Activated CD8-positive, alpha-beta memory T cell treated with anti-CD3 and anti-CD28 coated beads, Interleukin-2, amount 50 U/mL, for 48 hours (primary cell): ENCODE measurements at regions not wholly inside any gene's neighbourhood (a gene's known extent, or its start where the extent isn't known, plus 50 kb on each side); places are given as distances from the start of the nearest gene placed in this dataset.
"Not testable (repeated sequence)": the region's sequence is repeated elsewhere in the genome, so short reads cannot be mapped to it uniquely, and the experiment has no call there.

ENCODE experiments used
- DNase-seq: peaks from one replicate; pipeline ENCODE4 v3.0.0-alpha.2; 2020

DNA sequence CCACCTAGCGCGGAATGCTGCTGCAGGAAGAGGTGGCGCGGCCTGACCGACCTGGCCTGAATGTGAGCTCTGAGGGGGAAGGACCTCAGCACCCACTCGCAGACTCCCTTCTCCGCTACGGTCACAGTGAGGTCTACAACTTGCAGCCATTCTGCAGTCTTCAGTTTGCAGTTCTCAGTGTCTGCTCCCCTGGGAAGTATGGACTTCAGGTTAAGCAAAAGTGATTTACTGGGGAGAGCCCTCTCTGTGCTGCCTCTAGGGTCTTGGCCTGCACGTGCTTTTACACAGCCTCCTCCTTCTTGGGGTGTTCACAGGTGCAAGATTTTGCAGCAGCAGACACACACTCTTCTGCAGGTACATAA is 296.0 kb downstream of the OMA1 start:
- DNase-seq, result no peak

DNA sequence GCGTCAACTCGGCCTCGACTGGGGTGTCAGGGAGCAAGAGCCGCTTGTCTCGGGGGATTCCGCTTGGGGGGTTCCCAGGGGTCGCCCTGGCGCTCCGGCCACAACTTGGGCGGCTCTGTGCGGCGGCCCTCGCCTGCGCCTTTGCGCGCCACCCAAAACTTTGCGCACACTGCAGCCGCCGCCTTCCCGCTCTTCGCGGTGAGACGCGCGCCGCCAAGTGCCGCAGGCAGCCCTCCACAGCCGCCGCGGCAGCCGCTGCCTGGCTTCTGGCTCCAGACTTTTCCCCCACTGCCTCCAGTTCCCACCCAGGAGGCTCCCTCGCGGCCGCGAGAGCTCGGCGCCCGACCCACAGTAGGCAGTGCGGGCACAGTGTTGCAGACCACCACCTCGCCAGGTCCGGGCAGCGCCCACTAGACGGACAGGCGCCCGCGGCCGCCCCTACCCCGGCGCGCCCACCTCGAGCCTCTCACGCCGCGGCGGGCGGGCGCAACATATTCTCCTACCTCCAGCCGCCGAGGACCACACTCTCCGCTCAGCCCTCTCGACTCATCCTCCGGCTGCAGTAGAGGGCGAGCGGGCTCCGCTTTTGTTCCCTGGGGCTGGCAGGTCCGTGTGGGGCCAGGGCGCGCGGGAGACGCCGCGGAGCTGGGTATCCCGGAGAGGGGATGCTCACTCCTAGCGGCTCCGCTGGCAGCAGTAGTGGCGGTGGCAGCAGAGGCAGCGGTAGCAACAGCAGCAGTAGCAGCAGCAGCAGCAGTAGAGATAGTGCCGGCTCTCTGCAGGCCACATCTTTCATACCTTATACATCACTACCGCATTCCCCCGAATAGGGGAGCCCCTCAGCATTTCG is 296.6 kb downstream of the OMA1 start:
- peak; percentile 50 for DNase-seq

DNA sequence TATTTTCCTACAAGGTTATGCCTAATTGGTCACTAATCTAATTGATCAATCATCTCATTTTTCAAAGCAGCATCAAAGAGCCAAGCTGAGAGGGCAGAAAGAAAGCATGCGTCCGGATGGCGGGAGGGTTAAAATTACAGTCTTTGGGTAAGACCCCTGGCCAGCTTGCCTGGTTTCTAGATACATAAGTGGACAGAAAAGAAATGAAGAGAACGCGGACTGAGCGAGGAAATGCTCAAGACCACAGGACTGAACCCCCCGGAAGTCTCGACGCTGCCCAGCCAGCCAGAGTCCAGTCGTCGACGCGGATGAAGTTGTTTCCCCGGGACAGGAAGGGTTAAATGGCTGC is 297.2 kb downstream of the OMA1 start:
- DNase-seq, result no peak

DNA sequence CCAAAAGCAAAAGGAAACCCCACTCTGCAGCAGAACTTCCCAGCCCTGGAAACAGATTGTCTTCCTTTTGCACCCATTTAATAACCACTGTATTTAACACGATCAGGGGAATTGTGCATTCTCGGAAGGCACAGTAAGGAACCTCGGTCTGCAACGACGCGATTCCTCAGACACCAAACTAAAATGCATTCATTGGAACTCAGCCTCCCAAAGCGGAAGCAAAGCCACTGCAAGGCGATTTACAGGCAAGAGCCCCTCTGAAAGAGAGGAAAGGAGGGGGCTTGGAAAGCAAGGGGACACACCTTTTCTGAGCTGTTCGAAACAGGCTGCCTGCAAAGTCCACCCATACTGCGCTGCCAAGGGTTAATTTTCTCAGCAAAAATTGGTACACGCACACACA is 297.7 kb downstream of the OMA1 start:
- no peak for DNase-seq

DNA sequence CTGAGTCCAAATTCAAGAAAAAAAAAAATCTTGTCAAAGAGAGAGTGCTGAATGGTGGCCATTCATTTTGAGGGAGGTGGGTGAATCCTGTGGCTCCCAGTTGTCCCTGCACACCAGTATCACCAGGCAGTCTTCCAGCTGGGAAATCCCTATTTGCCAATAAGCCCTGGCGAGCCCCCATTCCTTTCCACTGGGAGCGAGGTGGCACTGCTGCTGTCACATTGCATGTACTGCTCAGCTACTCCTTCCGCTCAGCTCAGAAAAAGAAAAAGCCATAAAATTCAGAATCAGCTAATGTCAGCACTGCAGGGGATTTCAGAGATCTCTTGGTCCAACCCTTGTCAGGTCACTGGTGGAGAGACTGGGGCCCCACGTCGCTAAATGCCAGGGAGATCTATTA is 298.5 kb downstream of the OMA1 start:
- DNase-seq, result no peak

DNA sequence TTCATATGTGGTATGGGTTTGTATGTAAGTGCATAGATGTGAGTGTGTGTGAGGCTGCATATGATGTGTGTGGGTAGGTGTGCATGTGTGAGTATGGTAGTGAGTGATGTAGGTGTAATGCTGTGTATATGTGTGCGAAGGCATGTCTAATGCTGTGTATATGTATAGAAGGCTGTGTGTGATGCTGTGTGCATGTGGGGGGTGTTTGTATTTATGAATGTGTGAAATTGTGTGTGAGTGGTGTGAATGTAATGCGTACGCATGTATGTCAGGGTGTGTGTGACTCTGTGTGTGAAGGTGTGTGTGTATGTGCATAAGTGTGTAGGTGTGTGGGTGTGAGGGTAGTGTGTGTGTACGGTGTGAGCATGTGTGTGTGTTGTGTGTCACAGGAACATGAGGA is 300.0 kb downstream of the OMA1 start:
- no peak for DNase-seq

DNA sequence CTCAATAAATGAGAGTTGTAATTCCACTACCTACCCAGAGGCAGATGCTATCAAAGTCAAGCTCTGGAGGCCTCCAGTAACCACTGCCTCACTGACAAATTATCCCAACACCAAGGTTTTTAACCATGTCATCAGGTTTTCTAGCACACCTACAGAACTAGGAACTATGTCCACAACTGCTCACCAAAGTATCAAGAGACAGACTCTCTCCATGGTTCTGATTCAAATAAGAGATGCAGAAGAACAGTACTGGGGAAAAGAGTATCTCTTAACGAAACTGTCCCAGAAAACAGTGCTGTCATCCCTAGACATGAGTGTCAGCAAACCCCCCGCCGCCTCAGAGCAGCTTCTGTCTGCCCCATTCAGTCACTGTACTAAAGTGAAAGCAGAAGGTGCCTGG is 301.7 kb downstream of the OMA1 start:
- no peak for DNase-seq

DNA sequence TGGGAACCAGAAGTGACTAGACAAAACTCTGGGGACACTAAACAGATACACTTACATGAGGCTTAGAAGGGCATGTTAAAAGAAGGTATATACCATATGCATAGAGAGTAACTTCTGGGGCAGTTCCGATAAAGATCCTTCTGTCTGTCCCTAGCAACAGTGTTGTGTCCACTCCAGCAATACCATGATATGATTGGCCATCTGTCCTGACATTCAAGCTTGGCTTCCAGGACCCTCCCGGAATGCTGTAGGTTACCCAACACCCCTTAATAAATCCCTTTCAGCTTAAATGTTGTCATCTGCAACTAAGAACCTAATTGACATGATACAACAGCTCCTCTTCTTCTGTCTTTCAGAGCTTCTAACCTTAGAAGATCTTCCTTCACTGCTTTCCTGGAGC is 307.7 kb downstream of the OMA1 start:
- no peak for DNase-seq

DNA sequence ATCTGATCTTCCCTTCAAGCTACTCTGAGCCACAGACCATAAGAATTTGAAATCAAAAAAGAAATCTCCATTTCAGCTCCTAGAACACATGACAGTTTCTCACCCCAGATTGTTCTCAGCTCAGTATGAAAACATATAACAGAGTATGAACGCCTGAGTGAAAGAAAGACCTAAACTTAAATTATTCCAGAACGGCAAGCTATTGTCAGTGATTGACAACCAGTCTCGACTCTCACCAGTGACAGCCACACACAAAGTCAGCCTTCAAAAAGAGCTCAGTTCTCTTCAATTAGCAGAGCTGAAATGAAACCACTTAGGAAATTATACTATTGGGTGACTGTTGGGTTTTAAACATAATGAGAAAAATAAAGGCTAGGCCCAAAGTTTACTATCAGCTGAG is 312.8 kb downstream of the OMA1 start:
- no peak for DNase-seq

DNA sequence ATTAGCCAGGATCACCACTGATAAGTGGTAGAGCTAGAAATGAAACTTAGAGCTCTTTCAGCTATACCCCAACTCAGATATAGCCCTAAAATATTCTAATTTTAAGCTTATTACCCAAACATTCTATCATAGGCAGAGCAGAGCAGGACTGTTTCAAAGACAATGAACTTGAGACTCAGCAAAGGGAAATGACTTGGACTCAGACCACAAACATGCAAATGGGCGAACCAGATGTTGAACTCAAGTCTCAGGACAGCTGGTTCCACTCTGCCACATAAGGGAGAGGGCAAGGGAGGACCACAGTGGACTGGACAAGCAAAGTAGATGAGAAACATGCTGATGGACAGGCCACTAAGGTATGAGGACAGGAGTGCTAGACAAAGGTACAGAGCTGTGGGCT is 315.3 kb downstream of the OMA1 start:
- DNase-seq, result no peak

DNA sequence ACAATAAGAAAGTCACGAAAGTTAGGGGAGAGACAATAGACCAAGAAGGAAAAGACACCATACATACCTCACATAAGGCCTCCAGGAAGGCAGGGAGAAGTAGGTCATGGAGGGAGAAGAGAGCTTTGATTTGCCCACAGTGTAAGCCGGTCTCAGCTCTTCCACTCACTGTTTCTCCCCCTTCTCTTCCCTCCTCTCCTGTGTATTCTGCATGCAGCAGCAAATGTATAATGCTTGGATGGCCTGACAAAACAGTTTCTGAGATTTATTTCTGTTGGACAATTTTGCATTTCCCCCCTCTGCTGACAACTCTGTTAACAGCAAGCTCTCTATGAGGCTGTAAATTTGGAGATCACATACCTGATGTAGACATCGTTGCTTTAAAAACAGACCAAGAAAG is 318.9 kb downstream of the OMA1 start:
- DNase-seq, result no peak

DNA sequence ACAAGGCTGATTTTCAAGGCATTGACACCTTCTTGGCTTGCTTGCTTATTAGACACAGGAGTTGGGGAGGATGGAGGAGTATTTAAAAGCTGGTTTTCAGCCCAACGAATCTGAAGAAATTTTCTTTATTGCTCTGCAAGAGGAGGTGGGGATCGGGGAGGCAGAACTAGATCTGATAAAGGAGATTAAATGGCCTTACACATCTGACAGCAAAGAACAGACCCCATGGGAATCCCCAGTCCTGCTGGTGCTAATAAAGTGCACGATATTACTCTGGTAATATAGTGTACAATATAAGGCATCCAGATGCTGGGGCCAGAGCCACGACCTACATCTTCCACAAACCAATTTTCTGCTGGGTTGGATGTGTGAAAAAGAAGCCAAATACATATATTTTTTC is 323.0 kb downstream of the OMA1 start:
- no peak for DNase-seq

DNA sequence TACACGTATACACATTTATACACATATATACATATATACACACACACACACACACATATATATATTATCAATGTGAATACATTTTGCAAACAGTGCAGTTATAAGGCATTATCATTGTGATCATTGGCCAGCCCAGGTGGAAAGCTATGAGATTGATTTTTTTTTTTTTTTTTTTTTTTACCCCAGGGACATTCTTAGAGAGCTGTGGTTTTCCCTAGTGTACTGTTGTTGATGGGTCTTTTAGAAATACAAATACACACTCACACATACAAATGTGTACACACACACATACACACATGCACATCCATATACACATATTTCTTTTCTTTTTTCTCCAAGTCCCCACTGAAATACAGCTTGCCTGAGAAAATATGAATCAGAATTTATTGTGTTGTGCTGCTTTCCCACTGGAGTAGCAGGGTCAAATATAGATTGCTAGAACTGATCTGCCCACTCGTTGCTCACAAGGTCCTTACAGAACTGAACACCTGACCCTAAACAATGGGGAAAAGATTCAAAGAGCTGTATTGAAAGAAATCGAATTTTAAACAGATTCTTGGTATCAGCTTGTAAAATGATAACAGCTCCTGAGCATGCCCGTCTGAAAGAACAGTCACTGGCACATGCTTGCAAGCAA is 325.6 kb downstream of the OMA1 start:
- DNase-seq, result no peak

DNA sequence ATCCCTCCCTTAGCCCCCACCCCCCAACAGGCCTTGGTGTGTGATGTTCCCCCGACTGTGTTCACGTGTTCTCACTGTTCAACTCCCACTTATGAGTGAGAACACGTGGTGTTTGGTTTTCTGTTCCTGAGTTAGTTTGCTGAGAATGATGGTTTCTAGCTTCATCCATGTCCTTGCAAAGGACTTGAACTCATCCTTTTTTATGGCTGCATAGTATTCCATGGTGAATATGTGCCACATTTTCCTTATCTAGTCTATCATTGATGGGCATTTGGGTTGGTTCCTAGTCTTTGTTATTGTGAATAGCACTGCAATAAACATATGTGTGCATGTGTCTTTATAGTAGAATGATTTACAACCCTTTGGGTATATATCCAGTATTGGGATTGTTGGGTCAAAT is 330.4 kb downstream of the OMA1 start:
- DNase-seq, result not testable (repeated sequence)

DNA sequence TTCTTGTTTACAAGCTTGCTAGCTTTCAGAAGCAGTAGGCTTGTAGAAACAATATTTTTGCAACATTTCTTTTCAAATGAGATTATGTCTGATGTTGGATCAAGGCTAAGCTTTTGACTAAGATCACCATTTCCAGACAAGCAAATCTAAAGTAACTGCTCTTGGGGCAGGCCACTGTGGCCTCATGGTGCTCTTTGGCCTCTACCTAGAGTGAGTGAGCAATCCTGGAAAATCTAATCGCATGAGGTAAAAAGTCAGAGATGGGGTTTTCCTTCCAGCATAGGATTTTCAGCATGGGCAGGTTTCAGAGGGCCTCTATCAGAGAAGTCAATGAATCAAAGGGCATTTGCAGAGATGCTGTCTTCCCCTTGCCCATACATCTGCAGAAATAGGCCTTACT is 331.9 kb downstream of the OMA1 start:
- no peak for DNase-seq

DNA sequence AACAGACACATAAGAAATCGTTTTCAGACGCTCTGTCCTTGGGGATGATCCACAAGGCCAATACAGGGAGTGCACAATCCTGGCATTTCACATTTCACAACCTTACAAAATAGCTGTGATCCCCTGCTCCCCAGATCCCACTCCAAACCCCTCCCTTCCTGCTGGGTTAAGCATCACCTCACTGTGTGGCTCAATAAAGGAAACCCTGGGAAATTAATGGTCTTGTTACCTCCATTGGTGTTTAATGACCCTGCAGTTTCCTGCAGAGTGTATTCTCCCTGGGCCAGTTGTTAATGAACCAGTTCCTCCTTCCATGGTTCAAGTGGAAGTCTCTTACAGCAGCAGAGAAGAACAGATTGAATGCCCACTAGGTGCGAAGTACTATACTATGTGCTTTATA is 334.7 kb downstream of the OMA1 start:
- no peak for DNase-seq

DNA sequence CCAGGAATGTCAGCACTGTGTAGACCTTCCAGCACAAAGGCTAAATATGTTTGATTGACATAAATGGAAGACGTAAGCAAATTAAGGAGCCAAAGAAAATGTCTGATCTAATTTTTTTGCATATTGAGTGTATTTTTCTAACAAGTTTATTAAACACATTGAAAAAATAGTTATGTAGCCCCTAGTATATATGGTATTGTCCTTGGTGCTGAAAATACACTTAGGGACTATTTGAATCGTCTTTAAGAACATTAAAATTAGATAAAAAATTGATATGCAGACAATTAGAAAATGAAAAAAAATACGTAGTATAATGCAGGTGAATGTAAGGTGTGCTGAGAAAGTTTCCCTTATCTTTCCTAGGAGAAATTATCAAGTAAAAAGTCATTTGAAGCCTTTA is 337.0 kb downstream of the OMA1 start:
- DNase-seq, result no peak

DNA sequence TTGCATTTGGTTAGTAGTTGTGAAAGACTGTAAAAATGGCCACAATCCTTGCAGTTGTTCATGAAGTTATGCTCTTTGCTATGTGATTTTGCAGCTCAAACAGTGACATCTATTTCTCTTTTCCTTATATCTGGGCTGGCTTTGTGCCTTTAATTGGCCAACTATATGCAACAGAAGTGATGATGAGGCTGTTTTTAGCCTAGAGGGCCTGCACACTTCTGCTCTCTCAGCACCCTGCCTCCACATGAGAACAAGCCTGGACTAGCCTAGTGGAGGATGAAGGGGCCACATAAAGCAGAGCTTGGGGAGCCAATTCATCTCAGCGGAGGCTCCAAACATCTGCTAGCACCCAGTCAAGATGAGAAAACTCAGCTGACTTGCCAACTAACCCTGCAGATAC is 339.8 kb downstream of the OMA1 start:
- DNase-seq, result no peak

DNA sequence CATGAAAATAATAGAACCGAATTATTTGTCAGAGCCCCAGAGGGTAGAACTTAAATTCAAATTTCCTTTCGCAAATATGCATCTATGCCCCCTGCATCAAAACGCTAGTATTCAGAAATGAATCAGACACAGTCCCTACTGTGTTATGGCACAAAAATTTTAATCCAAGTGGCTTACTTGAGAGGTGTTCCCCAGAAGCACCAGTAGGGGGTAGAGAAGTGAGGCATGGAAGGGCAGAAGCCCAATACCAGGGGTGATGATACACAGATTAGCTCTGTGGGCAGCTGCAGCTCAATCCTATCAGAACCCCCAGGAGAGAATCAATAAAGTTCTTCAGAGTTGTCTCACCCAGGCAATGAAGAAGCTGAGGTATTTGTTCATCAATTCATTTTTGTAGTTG is 342.2 kb downstream of the OMA1 start:
- no peak for DNase-seq

DNA sequence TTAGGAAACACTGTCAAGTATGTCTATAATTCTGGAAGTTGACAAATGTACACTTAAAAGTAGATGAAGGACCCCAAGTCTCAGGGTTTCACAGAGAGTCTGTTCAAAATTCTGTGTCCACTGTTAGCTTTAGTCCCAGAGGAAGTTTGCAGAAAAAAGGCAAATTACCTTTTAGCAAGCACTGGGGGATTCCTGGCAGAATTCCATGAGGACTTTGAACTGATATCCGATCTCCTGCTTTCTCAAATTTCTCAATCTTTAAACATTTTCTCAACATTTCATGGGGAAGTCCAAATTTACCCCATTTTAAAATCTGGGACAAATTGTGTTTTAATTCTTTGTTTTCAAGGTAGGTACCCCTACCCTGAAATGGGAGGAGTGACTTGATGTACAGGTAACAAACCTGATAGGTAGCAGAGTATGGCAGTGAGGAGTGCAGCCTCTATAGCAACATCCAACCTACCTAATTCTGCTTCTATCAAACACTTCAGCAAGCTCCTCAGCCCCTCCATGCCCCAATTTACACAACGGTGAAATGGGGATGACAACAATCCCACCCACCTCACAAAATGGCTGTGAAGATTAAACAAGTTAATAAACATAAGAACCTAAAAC is 344.9 kb downstream of the OMA1 start:
- DNase-seq, result no peak

DNA sequence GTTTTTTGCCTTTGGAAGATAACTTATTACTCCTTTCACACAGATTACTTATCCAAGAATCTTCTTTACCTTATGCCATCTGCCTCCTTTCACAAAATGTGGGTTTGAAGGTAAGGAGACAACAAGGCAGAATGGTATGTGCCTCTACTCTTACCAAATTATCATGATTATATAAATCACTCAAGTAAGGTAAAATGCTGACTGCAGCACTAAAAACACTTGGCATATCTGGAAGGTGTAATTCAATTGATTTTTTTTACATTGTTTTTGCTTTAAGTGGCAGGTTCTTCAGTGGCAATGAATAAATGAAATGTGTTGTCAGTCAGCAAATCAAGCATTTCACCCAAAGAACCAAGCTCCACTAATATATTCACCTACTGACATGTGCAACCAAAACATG is 346.1 kb downstream of the OMA1 start:
- no peak for DNase-seq

DNA sequence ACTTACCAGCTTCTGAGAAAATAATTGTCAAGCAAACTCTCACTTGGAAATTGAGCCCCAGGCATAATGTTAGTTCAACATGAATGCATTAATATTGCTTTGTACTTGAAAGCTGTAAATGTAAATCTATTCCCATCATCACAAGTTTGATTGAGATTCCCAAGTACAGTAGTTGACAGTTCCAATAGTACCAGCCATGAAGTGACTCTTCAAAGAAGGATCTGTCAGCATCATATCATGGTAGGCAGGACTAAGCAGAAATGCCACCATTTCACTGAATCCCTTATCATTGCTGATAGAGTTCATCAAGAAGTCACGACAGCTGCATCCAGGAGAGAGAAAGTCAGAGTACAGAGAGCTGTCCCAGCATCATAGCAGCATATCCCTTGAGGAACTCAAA is 348.7 kb downstream of the OMA1 start:
- DNase-seq, result no peak

DNA sequence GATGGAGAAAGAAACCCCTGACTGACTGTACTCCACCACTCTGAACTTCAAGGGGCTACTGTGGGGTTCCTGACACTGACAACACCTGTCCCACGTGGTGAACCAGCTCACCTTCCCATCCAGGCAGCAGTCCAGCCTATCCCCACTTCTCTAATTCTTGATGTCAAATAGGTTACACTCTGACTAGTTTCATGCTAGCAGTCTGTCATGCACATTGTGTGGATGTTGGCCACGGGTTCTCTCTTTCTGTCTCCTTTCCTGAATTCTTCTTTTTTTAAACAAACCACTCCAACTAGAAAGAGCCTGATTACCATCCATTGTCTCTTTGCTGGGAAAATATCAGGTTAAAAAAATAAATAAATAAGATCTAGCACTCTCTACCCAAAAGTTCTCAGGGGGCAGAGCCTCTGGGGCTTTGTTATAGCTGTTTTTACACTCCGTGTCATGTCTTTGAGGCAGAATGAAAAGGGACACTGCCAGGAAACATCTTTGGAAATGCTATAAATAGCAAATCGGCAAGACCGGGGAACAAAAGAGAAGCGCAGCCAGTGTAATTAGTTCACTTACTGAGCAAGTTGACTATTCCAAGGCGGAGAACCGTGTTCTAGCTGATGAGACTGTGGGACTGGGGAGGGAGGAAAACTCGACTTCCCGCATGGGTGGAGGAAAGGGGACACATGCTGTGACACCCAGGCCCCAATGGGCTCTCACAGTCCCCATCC is 356.1 kb downstream of the OMA1 start:
- DNase-seq, result no peak

DNA sequence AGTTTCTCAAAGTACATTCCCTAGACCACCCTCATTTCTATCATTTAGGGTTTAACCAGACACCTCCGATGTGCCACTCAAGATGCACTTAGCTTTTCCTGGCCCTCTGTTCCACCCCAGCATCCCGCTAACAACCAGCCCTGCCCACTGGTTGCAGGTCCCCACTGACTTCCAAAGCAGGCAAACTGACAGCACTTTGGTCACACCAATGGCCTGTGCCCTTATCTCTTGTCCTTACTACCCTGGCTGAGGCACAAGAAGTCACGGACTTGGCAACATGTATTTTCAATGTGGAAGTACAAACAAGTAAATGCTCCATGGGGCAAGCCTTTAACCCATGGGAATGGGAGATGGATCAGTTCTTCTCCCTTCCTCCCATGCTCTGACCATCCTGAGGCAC is 357.1 kb downstream of the OMA1 start:
- no peak for DNase-seq
